ENCODE measurements at regions not wholly inside any gene's neighbourhood (a gene's known extent, or its start where the extent isn't known, plus 50 kb on each side); places are given as distances from the start of the nearest gene placed in this dataset.
"Not testable (repeated sequence)": the region's sequence is repeated elsewhere in the genome, so short reads cannot be mapped to it uniquely, and the experiment has no call there.

DNA sequence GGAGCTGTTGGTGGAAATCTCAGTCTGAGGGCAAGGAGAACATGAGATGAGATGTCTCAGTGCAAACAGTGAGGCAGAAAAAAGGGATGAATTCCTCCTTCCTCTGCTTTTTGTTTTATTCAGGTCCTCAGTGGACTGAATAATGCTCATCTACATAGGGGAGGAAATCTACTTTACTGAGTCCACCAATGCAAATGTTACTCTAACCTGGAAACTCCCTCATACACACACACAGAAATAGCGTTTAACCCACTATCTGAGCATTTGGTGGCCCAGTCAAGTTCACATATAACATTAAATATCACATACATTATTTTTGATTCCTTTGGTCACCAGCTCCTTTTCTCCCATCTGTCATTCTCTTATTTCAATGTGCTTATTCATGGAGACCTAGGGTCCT, 418.8 kb downstream of the TMEM135 start:
- Histone ChIP-seq H3K27me3 (no peaks in the 10 kb centered on the region), H3K27ac (no peak overlapping the region), H3K4me3 (no peak overlapping the region), H3K4me1 (no peaks in the 10 kb centered on the region), H3K36me3 (no peaks in the 10 kb centered on the region), H3K9me3 (no peaks in the 10 kb centered on the region)
- intact Hi-C loops (cut with DNase I), result no loop called here
- no peak for DNase-seq
- TF ChIP-seq, protein P1, sequence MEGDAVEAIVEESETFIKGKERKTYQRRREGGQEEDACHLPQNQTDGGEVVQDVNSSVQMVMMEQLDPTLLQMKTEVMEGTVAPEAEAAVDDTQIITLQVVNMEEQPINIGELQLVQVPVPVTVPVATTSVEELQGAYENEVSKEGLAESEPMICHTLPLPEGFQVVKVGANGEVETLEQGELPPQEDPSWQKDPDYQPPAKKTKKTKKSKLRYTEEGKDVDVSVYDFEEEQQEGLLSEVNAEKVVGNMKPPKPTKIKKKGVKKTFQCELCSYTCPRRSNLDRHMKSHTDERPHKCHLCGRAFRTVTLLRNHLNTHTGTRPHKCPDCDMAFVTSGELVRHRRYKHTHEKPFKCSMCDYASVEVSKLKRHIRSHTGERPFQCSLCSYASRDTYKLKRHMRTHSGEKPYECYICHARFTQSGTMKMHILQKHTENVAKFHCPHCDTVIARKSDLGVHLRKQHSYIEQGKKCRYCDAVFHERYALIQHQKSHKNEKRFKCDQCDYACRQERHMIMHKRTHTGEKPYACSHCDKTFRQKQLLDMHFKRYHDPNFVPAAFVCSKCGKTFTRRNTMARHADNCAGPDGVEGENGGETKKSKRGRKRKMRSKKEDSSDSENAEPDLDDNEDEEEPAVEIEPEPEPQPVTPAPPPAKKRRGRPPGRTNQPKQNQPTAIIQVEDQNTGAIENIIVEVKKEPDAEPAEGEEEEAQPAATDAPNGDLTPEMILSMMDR (IDR thresholded peaks at IDR 0.05), result no peak
- no peak for ATAC-seq

GRCh38 chr11:87455180-87455579, 417.4 kb downstream of the TMEM135 start:
- DNase-seq, result no peak
- H3K27me3 ChIP-seq, result no peaks in the 10 kb centered on the region
- no peak for ATAC-seq
- H3K36me3 ChIP-seq, result no peaks in the 10 kb centered on the region
- TF ChIP-seq, protein P1 (IDR thresholded peaks at IDR 0.05), result no peak
- no peaks in the 10 kb centered on the region for H3K4me1 ChIP-seq
- no peak overlapping the region for H3K27ac ChIP-seq
- intact Hi-C loops (cut with DNase I), result no loop called here
- H3K9me3 ChIP-seq, result no peaks in the 10 kb centered on the region
- H3K4me3 ChIP-seq, result no peak overlapping the region

- no peak for DNase-seq
- Histone ChIP-seq H3K4me1 (no peaks in the 10 kb centered on the region), H3K27me3 (no peaks in the 10 kb centered on the region), H3K4me3 (no peak overlapping the region), H3K36me3 (no peaks in the 10 kb centered on the region), H3K27ac (no peak overlapping the region), H3K9me3 (no peaks in the 10 kb centered on the region)
- ATAC-seq, result no peak
- TF ChIP-seq, protein P1 (IDR thresholded peaks at IDR 0.05), result no peak
- intact Hi-C loops (cut with DNase I), result no loop called here
Observed at GRCh38 chr11:87454241-87454640, 416.5 kb downstream of the TMEM135 start.

DNA sequence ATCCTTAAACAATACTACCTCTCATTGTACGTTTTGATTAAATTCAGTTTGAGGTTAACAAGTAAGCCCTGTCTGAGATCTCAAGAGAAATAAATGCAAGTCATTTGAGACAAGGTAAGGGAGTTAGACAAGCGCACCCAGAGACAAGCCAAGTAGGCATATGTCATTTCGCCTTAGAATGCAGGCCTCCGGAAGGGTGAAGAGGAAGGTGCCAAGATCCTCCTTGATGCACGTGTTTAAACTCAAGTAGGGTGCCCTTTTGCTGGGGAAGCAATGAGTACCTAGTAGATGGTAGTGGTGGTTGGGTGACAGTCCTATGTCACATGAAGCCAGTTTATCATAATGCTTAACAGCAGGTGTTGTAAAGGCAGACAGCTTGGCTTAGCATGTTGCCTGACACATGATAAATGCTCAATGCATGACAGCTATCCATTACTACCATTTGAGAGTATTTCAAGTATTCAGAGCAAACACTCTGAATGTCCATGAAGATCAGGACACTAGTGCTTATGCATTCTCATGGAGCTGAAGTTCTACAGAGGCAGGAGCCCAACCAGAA, 415.9 kb downstream of the TMEM135 start:
- intact Hi-C loops (cut with DNase I), result no loop called here
- Histone ChIP-seq H3K36me3 (no peaks in the 10 kb centered on the region), H3K9me3 (no peaks in the 10 kb centered on the region), H3K4me3 (no peak overlapping the region), H3K4me1 (no peaks in the 10 kb centered on the region), H3K27me3 (no peaks in the 10 kb centered on the region), H3K27ac (no peak overlapping the region)
- ATAC-seq (no peak), DNase-seq (no peak)
- TF ChIP-seq, protein P1 (IDR thresholded peaks at IDR 0.05), result no peak

- ATAC-seq; H3K36me3 ChIP-seq; H3K4me1 ChIP-seq; H3K4me3 ChIP-seq; DNase-seq; H3K27ac ChIP-seq; H3K9me3 ChIP-seq; intact Hi-C loops (cut with DNase I); H3K27me3 ChIP-seq: not testable (repeated sequence)
Observed at GRCh38 chr11:87452025-87452424, 414.3 kb downstream of the TMEM135 start.

DNA sequence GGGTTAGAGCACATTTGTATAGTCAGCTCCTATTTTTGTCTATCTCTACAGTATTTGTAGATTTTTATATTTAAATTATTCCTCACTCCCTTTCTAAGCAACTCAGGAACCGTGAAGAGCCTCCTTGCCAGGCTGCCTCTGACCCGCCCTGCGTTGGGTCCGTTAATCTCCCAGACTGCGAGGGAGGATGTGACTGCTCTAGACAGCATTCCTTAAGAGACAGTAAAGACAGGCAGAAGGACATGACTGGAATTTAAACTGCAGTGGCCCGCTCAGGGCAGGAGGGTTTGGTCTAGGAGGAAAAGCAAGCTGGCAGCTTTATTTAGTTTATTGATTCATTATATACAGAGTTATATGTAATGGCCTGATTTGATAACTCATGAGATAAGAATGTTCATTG, 413.7 kb downstream of the TMEM135 start:
- H3K27ac ChIP-seq, result no peak overlapping the region
- no peaks in the 10 kb centered on the region for H3K36me3 ChIP-seq
- no peaks in the 10 kb centered on the region for H3K4me1 ChIP-seq
- TF ChIP-seq, protein P1 (IDR thresholded peaks at IDR 0.05), result no peak
- ATAC-seq (no peak), DNase-seq (no peak)
- no peaks in the 10 kb centered on the region for H3K27me3 ChIP-seq
- no peak overlapping the region for H3K4me3 ChIP-seq
- no peaks in the 10 kb centered on the region for H3K9me3 ChIP-seq
- intact Hi-C loops (cut with DNase I), result no loop called here
